NCI-H748 treated with DMSO at 0.1 percent for 48 hours (cell line): ENCODE measurements at regions not wholly inside any gene's neighbourhood (a gene's known extent, or its start where the extent isn't known, plus 50 kb on each side); places are given as distances from the start of the nearest gene placed in this dataset.

Source experiments
- DNase-seq: peaks from one replicate; lab custom pipeline; 2025; lab: John Stamatoyannopoulos, UW

DNA sequence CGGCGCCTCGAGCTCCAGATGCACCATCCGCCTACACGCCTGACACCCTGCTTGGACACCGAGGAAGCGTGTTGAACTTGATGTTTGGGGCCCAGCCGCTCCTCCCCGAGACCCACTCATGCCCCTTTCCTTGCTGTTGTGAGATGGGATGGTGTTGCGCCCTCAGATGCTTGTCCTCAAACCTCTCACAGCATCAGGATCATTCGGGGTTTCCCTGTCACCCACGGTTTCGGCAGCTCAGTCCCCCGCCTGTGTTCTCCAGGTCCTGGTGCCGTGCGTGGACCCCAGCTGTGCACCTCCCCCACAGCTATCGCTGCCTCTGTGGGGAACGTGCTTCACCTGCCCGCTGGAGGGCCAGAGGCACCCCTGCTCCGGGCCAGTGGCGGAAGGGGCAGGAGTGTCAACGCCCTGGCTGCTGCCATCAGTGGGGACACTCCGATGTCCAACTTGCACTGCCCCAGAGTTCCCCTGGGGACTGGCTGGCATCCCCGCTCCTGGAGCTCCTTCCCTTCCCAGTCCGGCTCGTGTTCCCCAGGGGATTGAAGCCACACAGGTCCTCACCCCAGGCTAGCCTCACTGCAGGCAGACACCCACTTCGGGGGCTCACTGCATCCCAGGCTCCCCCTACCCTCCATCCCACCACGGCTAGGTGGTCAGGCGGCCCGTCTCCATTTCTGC, 82.3 kb upstream of the ADRA2C start:
- no peak for DNase-seq

DNA sequence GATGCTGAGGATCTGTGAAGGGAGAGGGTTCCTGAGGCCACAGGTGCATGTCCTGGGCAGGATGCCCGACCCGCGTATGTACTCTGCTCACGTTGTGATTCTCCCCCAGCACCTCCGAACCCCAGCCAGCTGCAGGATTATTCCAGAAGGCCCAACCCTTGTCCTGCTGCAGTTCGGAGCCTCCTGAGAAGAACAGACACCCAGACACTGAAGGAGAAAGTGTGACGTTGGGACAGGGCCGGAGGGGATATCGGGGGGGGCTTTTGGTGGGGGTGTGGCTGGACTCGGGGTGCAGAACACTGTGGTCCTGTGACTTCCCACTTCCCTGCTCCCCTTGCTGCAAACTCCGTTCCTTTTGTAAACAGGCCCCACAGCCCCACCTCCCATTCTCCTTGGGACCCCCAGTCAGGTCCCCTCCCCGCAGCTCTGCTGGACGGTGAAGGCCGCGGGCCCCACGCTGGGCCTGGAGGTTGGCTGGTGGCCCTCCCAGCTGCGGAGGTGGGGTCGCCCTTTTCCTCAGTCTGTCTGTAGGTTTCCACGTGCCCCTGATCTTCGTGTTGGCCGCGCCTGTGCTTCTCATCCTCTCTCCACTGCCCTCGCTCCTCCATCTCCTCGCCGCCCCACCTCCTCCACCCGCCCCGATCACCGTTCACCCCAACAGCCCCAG, 83.0 kb upstream of the ADRA2C start:
- DNase-seq = no peak

DNA sequence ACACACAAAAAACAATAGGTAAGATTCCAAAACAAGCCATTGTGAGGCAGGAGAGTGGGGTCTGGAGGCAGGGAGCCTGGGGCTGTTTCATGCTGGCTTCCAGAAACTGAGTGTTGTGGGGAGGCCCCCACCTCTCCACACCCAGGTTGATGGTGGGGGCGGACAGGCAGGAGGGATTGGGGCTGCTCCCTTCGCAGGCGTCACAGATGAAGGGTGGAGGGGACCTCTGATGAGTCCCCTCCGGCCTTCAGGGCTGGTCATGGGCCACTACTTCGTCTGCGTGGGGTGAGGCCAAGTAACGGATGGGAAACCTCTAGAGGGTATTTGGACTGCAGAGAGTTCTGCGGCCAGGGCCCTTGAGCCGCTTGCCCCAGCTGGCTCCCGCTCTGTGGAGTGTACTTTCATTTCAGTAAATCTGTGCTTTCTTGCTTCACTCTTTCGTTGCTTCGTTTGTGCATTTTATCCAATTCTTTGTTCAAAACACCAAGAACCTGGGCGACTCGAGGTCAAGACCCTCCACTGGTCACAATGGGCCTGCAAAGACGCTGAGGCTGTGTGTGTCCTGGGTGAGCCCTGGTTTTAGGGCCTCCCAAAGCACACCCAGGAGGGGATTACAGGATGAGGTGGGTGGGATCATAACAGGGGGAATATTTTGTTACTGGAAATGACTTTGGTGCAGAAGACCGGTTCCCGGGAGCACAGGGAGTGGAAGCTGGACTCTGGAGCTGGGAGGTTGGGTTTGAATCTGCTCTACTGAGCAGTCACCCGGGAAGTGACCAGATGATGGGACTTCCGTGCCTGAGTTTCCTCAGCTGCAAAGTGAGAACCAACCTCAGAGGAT, 83.7 kb upstream of the ADRA2C start:
- no peak for DNase-seq

DNA sequence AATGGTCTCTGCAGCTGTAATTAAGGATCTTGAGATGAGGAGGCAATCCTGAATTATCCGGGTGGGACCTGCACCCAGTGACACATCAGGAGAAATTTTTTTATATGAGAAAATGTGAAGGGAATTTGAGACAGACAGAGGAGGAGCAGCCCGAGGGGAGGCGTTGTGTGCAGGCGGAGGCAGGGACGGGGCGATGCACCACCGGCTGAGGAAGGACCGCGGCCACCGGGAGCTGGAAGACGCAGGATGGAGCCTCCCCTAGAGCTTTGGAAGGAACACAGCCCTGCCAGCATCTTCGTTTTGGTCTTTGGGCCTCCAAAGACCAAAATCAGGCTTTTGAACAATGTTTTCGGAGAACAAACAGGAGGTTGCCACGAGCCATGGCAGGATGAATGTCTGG, 85.0 kb upstream of the ADRA2C start:
- no peak for DNase-seq

DNA sequence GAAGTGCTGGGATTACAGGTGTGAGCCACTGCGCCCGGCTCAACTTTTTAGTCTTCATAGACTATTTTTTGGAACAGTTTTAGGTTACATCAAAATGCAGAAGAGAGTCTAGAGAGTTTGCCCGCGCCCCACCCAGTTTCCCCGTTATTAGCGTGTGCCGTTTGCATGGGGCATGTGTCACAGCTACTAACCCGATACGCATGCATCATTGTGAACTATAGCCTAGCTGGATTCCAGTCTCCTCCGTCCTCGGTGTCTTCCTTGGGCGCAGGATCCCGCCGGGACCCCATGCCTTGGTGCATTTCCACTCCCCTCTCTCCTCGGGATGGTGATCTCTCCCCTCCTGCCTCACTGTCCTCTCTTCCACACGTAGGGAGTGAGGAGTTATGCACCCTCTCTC, 85.5 kb upstream of the ADRA2C start:
- no peak for DNase-seq

DNA sequence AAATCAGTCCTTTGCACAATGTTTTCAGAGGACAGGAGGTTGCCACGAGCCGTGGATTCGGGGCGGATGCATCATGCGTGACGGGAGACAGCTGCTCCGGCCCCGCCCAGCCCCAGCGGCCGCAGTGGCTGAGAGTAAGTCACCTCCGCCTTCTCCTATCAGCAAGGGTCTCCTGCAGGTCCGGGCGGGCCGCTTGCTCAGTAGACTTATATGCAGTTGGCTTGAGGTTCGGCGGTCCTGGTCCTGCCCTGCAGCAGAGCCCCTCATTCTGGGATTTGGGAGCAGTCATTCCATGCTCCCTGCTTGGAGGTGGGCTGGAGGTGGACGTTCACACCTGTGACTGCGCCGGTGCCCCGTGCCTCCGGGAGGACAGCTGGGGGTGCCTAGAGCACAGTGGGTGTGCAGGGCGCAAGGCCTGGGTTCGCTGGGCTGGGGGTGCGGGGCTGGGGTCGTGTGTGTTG, 86.3 kb upstream of the ADRA2C start:
- no peak for DNase-seq

DNA sequence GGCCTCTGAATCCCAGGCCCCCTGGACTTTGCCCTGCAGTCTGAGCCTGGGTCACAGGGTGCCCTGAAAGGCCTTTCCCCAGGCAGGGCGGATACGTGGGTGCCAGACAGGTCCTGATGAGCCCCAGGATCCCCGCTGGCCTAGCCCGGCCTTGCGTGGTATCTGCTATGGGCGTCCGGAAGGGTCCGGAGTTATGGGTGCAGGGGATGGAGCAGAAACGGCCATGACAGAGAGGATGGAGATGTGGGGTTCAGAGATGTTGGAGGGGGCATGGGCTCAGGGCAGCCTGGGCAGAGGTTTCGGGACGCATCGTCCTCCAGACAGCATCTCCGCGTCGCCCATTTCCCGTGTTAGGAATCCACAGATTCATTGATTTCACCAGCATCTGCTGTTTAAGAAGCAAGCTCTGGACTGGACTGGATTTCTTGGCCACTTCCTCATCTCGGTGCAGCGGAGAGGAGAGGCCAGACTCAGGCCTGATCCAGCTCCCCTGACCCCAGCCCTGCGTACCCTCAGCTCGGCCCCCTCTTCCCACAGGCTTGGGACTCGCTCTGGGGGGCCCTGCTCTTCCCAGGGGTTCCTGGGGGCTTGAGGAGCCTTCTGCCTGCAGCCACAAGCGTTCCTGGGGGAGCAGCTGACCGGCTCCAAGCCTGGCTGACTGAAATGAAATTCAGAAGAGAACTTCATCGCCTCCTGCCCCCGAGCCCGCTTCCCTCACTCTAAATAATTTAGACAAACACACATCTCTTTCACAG, 86.9 kb upstream of the ADRA2C start:
- no peak for DNase-seq

DNA sequence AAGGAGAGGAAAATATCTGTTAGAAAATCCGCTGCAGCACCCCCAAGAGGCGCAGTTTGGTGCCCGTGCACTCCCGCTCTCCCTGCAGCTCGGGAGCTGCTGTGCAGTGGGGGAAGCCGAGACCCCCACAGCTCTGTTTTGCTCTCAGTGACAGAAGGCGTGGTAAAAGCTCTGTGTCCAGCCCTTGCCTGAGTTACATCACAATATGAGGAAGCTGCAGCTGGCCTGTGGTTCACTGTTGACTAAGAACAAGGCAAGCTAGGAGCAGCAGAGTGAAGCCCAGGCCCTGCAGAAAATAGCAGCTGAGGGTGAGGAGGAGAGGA, 88.5 kb upstream of the ADRA2C start:
- no peak for DNase-seq

DNA sequence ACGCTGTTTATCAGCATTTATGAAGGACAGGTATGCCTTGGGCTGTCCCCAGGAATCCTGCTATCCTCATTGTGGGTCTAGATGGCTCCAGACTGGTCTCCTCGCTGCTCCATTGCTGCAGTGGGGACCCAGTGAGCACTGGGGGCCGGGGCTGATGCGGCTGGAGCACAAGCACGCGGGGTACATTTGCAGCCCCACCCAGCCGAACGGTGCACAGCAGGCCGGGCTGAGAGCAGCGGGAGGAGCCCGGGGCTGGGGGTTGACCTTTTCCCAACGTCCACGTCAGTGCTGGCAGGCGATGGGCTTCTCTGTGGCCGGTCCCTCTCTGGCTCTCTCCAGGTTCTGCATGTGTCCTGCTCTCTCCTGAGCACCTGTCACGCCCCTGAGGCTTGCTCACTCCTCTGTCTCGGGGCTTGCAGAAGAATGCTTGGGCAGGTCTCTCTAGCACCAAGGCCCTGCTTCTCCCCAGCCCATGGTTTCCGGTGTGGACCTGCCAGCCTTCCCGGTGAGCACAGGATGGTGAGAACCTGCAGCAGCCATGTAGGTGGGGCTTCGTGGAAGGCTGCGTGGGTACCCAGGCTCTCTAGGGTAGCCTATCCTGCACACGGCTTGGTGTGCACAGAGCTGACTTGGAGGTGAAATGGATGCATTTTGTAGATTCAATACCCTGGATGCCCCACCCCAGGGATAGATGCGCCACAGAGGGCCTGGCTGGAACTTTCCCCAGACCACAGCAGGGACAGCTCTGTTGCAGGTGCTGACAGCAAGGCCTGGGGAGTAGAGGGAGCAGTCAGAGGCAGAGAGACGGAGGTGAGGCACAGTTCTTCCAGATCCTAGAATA, 89.1 kb upstream of the ADRA2C start:
- no peak for DNase-seq

DNA sequence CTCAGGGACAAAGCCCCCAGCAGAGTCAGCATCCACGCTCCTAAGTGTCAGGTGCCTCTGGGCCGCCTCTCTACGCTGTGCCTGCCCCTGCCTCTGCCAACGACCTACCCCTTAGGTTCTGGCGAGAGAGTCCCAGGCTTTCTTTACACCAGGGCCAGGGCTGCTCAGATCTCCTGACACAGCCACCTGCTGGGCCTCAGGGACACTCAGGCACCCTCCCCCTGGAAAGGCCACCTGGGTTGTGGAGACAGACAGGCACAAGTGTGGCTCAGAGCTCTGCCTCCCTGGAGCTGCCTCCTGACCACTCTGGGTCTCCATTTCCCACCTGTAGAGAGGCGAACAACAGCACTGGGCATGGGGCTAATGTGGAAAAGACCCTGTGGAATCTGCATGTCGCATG, 90.0 kb upstream of the ADRA2C start:
- no peak for DNase-seq

DNA sequence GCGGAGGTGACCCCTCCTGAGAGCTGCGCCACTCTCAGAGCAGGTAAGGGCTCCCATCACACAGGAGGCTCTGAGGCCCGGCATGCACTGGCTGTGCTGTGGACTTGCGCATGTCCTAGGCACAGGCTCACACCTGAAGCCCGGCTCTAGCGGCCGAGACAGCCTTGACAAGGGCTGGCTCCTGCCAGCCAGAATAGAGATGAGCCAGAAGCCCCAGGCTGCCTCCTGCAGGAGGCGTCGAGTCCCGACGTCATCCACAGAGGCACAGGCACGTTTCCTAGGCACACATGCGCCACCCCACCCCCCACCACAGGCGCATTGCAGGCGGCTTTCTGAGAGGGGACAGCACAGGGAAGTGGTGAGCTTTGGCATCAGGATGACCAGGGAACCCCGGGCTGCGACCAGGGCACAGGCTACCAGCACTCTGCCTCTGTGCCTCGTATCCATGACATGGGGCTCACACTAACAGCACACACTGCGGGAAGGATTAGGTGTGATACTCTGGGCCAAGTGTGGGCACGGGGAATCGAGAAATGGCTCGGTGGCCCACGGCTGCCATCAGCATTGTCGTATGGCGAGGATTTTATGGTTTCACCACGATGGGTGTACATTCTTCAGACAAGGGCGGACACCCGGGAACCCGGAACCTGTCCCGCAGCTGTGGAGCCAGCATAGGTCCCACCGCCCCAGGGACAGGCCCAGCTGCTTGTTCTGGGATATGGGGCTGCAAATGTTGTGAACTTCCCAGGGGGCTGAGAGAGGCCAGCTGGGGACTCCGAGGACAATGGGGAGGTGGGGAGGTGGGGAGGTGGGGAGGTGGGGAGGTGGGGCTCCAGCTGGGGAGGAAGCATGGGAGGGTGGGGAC, 90.7 kb upstream of the ADRA2C start:
- DNase-seq = no peak

DNA sequence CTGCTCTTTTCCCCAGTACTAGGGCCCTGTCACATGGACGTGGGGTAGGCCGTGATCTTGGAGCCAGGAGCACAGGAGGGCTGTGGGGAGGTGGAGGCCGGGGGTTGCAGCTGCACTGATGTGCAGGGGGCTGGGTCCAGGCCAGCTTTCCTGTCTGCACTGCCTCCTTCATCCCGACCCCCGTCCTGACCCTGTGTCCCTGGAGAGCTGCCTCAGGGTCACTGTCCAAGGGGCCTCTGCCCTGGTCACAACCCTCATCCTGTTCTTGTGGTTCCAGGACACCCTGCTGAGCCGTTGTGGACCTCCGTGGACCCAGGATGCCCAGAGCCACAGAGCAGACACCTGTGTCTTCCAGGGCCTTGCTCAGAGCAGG, 91.7 kb upstream of the ADRA2C start:
- DNase-seq = no peak

DNA sequence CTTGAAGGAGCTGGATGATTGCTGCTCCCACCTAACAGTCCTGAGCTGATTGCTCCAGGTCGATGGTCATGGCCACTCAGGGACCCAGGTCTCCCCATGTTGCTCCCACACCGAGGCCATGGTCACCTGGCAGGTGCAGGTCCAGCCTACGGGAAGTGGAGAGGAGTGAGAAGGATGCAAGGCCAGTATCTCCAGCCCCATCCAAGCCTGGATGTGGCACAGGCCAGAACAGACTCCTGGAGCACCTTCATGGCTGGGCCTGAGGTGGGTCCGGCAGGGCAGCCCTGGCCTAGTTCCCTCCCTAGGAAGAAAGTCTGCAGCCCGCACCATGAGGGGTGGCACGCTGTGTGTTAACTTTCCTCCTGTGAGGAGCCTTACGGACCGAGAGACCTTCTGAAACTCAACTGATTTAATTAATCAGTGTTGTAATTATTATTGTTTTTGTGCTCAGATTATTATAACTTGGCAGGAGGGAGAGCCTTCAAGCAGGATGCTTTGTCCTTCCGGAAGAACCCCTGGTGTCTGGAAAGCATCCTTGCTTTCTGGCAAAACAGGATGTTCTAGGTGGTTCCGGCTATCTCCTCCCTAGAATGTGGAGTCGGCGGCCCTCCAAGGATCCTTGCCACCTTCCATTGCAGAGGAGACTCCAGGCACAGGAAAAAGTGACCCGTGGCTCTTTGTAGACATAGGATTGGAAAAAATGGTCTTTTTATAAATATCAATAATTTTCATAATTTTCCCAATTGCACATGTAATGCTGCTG, 92.3 kb upstream of the ADRA2C start:
- no peak for DNase-seq

DNA sequence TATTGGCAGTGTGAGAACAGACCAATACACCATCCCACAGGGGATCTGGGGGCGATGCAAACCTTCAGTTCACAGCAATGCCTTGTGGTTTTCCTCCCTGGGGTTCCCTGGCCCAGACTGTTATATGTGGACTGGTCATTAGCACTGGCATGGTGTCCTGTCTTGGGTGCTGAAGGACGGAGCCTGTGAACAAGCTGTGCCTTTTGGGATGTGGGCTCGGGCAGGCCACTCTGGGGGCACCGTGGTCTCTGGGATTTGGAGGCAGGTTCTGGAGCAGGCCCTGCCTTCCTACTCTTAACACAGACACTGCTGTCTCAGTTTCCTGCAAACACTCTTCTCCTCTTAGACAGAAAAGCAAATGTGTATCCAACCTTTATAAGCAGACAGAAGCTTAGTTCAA, 93.0 kb upstream of the ADRA2C start:
- DNase-seq = no peak

DNA sequence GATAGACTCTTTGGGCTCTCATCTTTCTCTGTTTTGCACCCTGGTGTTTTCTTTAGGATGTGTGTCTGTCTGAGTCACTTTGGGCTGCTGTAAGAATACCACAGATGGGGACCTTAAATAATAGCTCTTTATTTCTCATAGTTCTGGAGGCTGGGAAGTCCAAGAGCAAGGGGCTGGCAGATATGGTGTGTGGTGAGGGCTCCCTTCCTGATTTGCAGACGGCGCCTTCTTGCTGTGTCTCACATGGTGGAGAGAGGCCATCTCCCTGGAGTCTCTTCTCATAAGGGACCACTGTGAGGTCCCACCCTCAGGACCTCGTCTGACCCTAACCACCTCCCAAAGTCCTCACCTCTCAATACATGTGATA, 93.7 kb upstream of the ADRA2C start:
- no peak for DNase-seq

DNA sequence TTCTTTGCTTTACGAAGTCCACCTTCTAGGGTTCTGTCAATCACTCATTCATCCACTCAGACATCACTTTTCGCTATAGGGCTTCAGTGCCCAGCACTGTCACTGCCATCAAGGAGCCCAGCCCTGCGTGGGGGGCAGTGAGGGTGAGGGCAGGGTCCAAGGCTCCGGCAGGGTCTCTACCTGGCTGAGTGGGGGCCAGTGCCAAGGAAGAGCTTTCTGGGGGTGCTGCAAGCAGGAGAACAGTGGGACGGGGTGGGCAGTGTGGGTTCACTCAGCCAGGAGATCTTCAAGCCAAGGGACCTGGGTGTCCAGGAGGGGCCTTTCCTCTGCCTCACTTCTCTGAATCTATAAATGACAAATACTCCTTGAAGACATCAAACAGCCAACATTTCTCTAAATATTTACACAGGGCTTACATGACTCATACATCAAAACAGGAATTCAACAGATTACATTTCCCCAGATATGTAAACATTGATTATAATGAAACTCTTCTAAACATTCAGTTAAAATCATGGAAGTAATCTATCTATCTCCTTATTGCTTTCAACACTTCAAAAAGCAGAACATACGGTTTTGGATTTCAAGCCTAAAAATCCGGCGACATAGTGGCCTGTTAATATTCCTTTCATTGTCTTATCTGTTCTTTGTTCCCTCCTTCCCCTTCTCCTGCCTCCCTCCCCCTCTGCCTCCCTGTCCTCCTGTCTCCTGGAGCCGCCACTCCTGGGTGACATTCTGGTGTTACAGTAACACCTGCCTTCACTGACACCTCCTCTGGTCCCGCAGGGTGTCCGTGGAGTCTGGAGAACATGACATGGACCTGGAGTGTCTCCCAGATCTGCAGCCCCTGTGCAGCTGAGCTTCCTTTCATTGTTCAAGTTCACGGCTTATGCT, 94.4 kb upstream of the ADRA2C start:
- DNase-seq = no peak

DNA sequence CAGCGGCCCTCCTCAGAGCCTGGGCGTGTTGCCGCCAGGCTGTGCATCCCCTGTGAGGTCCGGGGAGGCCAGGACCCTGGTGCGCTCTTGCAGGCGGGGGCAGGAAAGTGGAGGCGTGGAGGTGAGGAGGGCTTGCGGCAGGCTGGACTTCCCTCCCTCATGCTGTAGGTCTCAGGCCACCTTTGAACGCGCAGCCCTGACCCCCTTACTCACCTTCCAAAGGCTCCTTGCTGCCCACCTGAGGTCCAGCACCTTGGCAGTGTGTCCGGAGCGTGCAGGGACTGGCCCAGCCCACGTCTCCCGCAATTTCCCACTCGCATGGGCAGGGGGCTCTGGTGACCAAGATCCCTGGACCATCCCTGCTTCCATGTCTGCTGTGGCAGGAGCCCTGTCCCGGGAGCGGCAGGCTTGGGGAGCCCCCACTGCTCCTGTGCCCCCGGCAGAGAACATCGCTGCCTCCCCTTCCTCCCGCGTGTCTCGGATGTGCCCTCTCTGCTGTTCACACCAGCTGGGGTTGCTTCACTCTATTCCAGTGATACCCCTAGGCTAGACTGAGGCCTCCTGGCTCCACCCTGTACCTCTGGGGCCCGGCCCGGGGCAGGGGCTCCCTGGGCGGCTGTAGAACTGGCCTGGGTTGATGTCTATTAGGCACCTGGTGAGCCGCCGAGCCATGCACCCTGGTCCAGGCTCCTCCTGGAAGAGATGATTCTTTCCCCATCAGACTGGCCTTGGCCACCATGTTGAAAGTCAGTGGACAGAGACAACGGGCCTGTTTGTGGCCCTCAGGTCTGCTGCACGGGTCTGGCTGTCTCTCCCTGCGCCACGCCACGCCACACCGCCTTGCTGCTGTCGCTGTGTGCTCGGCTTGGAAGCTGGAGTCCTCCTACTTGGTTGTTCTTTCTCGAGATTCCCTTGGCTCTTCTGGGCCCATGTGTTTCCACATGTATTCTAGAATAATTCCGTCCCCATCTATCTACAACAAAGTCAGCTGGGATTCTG, 95.4 kb upstream of the ADRA2C start:
- DNase-seq = no peak

DNA sequence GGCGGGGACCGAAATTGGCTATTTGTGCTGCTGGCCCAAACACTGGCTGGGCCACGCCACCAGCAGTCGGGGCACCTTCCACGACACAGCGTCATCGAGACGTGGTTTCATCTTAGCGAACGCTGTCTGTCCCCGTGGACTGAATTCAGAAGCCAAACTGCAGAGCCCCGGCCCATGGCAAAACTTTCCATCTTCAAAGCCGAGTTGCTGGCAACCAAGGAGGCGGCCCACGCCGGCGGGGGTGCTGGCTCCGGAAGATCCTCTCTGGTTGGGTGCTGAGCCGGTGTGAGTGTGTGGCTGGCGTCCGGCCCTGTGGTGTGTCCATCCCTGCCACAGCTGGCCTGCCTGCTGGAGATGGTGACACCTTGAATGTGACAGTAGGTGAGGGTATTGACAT, 96.6 kb upstream of the ADRA2C start:
- DNase-seq = no peak
